ENCODE measurements at regions not wholly inside any gene's neighbourhood (a gene's known extent, or its start where the extent isn't known, plus 50 kb on each side); places are given as distances from the start of the nearest gene placed in this dataset.

DNA sequence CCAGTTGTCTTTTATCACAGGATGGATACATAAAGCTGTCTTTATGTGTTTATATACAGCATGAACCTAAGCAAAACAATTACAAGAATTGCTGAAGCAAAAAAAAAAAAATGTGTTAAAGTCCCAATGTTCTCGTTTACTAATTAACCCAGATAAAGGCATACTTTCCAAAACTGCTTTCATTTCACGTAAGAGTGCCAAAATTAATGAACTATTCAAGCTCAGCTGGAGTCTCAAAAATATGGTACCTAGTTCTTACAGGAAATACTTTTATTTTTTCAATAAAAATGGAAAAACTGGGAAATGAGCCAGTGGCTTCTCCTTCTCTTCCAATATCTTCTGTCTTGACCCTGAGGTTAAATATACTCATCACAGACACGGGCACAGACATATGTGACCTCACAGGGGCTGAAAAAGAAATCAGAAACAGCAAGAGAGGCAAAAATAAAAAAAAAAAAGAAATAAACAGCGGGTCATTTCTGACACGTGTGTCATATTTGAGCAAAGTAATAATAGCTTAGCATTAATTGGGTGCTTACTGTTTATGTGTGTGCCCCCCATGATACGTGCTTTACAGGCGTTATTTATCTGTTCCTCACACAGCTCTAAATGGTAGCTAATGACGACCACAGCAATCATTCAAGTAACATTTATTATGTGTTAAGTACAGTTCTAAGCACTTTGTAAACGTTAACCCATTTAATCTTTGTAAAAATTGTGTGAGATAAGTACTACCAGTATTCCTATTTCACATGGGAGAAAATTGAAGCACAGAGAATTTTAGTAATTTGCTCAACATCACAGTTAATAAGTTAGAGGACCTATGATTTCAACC is 158.0 kb upstream of the MMADHC start:
- no peak for DNase-seq
- Histone ChIP-seq H3K27me3 (no peaks in the 10 kb centered on the region), H3K4me3 (no peak overlapping the region), H3K27ac (no peak overlapping the region), H3K36me3 (no peaks in the 10 kb centered on the region), H3K9me3 (no peaks in the 10 kb centered on the region), H3K4me1 (ENCODE audit: insufficient read depth) (no peaks in the 10 kb centered on the region)
- TF ChIP-seq, protein P1, sequence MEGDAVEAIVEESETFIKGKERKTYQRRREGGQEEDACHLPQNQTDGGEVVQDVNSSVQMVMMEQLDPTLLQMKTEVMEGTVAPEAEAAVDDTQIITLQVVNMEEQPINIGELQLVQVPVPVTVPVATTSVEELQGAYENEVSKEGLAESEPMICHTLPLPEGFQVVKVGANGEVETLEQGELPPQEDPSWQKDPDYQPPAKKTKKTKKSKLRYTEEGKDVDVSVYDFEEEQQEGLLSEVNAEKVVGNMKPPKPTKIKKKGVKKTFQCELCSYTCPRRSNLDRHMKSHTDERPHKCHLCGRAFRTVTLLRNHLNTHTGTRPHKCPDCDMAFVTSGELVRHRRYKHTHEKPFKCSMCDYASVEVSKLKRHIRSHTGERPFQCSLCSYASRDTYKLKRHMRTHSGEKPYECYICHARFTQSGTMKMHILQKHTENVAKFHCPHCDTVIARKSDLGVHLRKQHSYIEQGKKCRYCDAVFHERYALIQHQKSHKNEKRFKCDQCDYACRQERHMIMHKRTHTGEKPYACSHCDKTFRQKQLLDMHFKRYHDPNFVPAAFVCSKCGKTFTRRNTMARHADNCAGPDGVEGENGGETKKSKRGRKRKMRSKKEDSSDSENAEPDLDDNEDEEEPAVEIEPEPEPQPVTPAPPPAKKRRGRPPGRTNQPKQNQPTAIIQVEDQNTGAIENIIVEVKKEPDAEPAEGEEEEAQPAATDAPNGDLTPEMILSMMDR (IDR thresholded peaks at IDR 0.05) = no peak
- TF ChIP-seq EP300 (IDR thresholded peaks at IDR 0.05) (no peak), POLR2A (IDR thresholded peaks at IDR 0.05) (no peak)
- WGBS, 3 donors = 35 to 54% (median 44%) methylated on average over 9 of the region's 9 CpGs
- intact Hi-C loops (cut with DNase I) = no loop called here

DNA sequence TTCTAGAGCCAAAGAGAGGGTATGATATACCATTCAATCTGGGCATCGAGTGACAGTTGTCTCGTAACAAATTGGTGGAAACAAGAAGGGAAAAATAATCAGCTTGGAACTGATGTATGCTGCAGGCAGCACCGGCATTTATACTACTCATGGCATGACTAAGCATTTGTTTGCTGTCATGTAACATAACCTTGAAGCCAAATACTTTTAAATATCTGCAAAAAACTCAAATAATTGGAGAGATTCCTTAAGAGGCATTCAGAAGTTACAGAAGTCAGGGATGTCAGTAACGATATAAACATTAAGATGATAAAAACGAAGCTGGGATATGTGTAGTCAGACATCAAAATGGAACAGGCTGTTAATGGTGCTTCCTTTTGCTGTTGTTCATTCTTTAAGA is 157.3 kb upstream of the MMADHC start:
- no peak overlapping the region for H3K4me3 ChIP-seq
- WGBS, 3 donors = 20 to 22% (median 21%) methylated on average over 5 of the region's 5 CpGs
- intact Hi-C loops (cut with DNase I) = no loop called here
- no peaks in the 10 kb centered on the region for H3K27me3 ChIP-seq
- H3K9me3 ChIP-seq = no peaks in the 10 kb centered on the region
- DNase-seq = no peak
- no peak overlapping the region for H3K27ac ChIP-seq
- TF ChIP-seq EP300 (IDR thresholded peaks at IDR 0.05) (no peak), POLR2A (IDR thresholded peaks at IDR 0.05) (no peak)
- TF ChIP-seq, protein P1 (IDR thresholded peaks at IDR 0.05) = no peak
- no peaks in the 10 kb centered on the region for H3K4me1 ChIP-seq (ENCODE audit: insufficient read depth)
- no peaks in the 10 kb centered on the region for H3K36me3 ChIP-seq

GRCh38 chr2:149743842-149744448 is 156.4 kb upstream of the MMADHC start:
- no peak overlapping the region for H3K4me3 ChIP-seq
- intact Hi-C loops (cut with DNase I) = no loop called here
- no peak for TF ChIP-seq EP300 (IDR thresholded peaks at IDR 0.05)
- TF ChIP-seq, protein P1 (IDR thresholded peaks at IDR 0.05) = no peak
- TF ChIP-seq POLR2A (IDR thresholded peaks at IDR 0.05) = no peak
- H3K36me3 ChIP-seq = no peaks in the 10 kb centered on the region
- WGBS, 3 donors = 65 to 72% (median 68%) methylated on average over 6 of the region's 6 CpGs
- no peaks in the 10 kb centered on the region for H3K4me1 ChIP-seq (ENCODE audit: insufficient read depth)
- no peaks in the 10 kb centered on the region for H3K9me3 ChIP-seq
- DNase-seq = no peak
- no peak overlapping the region for H3K27ac ChIP-seq
- no peaks in the 10 kb centered on the region for H3K27me3 ChIP-seq

DNA sequence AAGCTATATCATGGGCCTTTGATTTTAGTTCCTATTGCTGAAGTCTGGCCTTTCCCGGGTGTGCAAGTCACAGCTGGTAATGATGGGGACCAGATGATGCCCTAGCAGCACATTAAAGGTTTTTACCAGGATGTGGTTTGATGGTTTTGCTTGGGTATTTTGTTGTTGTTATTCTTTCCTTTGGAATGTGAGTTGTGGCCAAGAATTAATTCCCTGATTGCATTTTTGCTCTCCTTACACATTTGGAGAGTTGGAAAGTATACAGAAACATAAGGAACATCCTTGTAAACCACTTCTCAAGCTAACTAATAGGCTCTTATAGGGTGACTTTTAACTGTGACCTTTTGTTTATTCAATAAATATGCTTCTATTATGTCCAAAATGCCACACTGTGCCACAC is 154.1 kb upstream of the MMADHC start:
- no peak overlapping the region for H3K4me3 ChIP-seq
- DNase-seq = no peak
- TF ChIP-seq, protein P1 (IDR thresholded peaks at IDR 0.05) = no peak
- TF ChIP-seq POLR2A (IDR thresholded peaks at IDR 0.05) (no peak), EP300 (IDR thresholded peaks at IDR 0.05) (no peak)
- 17 to 52% (median 26%) methylated on average over 1 of the region's 1 CpG for WGBS, 3 donors
- H3K4me1 ChIP-seq (ENCODE audit: insufficient read depth) = no peaks in the 10 kb centered on the region
- no peaks in the 10 kb centered on the region for H3K36me3 ChIP-seq
- H3K27me3 ChIP-seq = no peaks in the 10 kb centered on the region
- intact Hi-C loops (cut with DNase I) = no loop called here
- H3K9me3 ChIP-seq = no peaks in the 10 kb centered on the region
- no peak overlapping the region for H3K27ac ChIP-seq
